ENCODE measurements at regions not wholly inside any gene's neighbourhood (a gene's known extent, or its start where the extent isn't known, plus 50 kb on each side); places are given as distances from the start of the nearest gene placed in this dataset.

GRCh38 chr19:30136611-30137195 is 194.7 kb downstream of the URI1 start:
- Mint-ChIP-seq H3K27me3 (ENCODE audit: insufficient read depth, unreplicated experiment) (no peaks in the 10 kb centered on the region), H3K4me1 (ENCODE audit: insufficient read depth, unreplicated experiment) (no peaks in the 10 kb centered on the region), H3K9me3 (ENCODE audit: unreplicated experiment) (peaks cover 24% of the 10 kb centered on the region), H3K4me3 (ENCODE audit: unreplicated experiment) (no peak overlapping the region), H3K36me3 (ENCODE audit: insufficient read depth, unreplicated experiment) (no peaks in the 10 kb centered on the region), H3K27ac (ENCODE audit: low read depth, unreplicated experiment) (no peak overlapping the region)
- ChIA-PET CTCF (no interaction called here), POLR2A (no interaction called here)
- intact Hi-C loops (cut with micrococcal nuclease): no loop called here
- no peak for DNase-seq (ENCODE audit: unreplicated experiment)
- TF ChIP-seq CTCF (IDR thresholded peaks at IDR 0.05; ENCODE audit: unreplicated experiment): no peak
- BruUV-seq (replicated peaks): no TSS peak

- no peak for TF ChIP-seq CTCF (IDR thresholded peaks at IDR 0.05; ENCODE audit: unreplicated experiment)
- Mint-ChIP-seq H3K4me1 (ENCODE audit: insufficient read depth, unreplicated experiment) (no peaks in the 10 kb centered on the region), H3K9me3 (ENCODE audit: unreplicated experiment) (peaks cover 24% of the 10 kb centered on the region), H3K4me3 (ENCODE audit: unreplicated experiment) (no peak overlapping the region), H3K36me3 (ENCODE audit: insufficient read depth, unreplicated experiment) (no peaks in the 10 kb centered on the region), H3K27ac (ENCODE audit: low read depth, unreplicated experiment) (no peak overlapping the region), H3K27me3 (ENCODE audit: insufficient read depth, unreplicated experiment) (no peaks in the 10 kb centered on the region)
- DNase-seq (ENCODE audit: unreplicated experiment): no peak
- CTCF ChIA-PET: interaction anchor here (0.6 kb wide), 1 partner anchor 92 kb away, joined by 3 read pairs; no protein-coding TSS in a partner anchor
- POLR2A ChIA-PET: no interaction called here
- intact Hi-C loops (cut with micrococcal nuclease): no loop called here
- no TSS peak for BruUV-seq (replicated peaks)
These were observed 195.7 kb downstream of the URI1 start for GRCh38 chr19:30137747-30138146.

GRCh38 chr19:30144242-30144758 is 202.3 kb downstream of the URI1 start:
- Mint-ChIP-seq H3K27me3 (ENCODE audit: insufficient read depth, unreplicated experiment) (no peaks in the 10 kb centered on the region), H3K9me3 (ENCODE audit: unreplicated experiment) (peaks cover 20% of the 10 kb centered on the region), H3K4me3 (ENCODE audit: unreplicated experiment) (no peak overlapping the region), H3K27ac (ENCODE audit: low read depth, unreplicated experiment) (no peak overlapping the region), H3K36me3 (ENCODE audit: insufficient read depth, unreplicated experiment) (peaks cover 6% of the 10 kb centered on the region), H3K4me1 (ENCODE audit: insufficient read depth, unreplicated experiment) (no peaks in the 10 kb centered on the region)
- intact Hi-C loops (cut with micrococcal nuclease): no loop called here
- CTCF ChIA-PET: no interaction called here
- DNase-seq (ENCODE audit: unreplicated experiment): no peak
- POLR2A ChIA-PET: no interaction called here
- TF ChIP-seq CTCF (IDR thresholded peaks at IDR 0.05; ENCODE audit: unreplicated experiment): no peak
- no TSS peak for BruUV-seq (replicated peaks)

- Mint-ChIP-seq H3K9me3 (ENCODE audit: unreplicated experiment) (peaks cover 24% of the 10 kb centered on the region), H3K27ac (ENCODE audit: low read depth, unreplicated experiment) (no peak overlapping the region), H3K27me3 (ENCODE audit: insufficient read depth, unreplicated experiment) (no peaks in the 10 kb centered on the region), H3K4me1 (ENCODE audit: insufficient read depth, unreplicated experiment) (no peaks in the 10 kb centered on the region), H3K4me3 (ENCODE audit: unreplicated experiment) (no peak overlapping the region), H3K36me3 (ENCODE audit: insufficient read depth, unreplicated experiment) (peaks cover 6% of the 10 kb centered on the region)
- intact Hi-C loops (cut with micrococcal nuclease): no loop called here
- BruUV-seq (replicated peaks): no TSS peak
- no peak for TF ChIP-seq CTCF (IDR thresholded peaks at IDR 0.05; ENCODE audit: unreplicated experiment)
- POLR2A ChIA-PET: interaction anchor here (0.6 kb wide), 1 partner anchor 271 kb away, joined by 3 read pairs; no protein-coding TSS in a partner anchor
- CTCF ChIA-PET: interaction anchor here (0.9 kb wide), 1 partner anchor 501 kb away, joined by 3 read pairs; no protein-coding TSS in a partner anchor
- no peak for DNase-seq (ENCODE audit: unreplicated experiment)
These were observed 202.8 kb downstream of the URI1 start for GRCh38 chr19:30144802-30145201.
